Endothelial cell of umbilical vein (primary cell): ENCODE measurements at regions not wholly inside any gene's neighbourhood (a gene's known extent, or its start where the extent isn't known, plus 50 kb on each side); places are given as distances from the start of the nearest gene placed in this dataset.

Experiments used
- BruUV-seq: library from RNA; stranded (reverse); fragments of 400-500 nt; replicated peaks from 2 replicates; lab custom pipeline; 2021; lab: Mats Ljungman, UMichigan
- CTCF ChIA-PET: fragments of 300-600, 350-600 bp; sonication (Branson Sonifier 250); formaldehyde crosslinking; loops from one replicate; lab custom pipeline; 2021; ENCODE audit warnings: antibody characterized with exemption, inconsistent platforms; lab: Charles Lee
- POLR2A ChIA-PET: fragments of 300-600, 350-600 bp; sonication (Branson Sonifier 250); formaldehyde crosslinking; loops from one replicate; lab custom pipeline; 2021; ENCODE audit warnings: antibody characterized with exemption, inconsistent platforms; lab: Charles Lee
- DNase-seq: peaks from one replicate; pipeline ENCODE4 v3.0.0-alpha.2; 2011; ENCODE audit warnings: low read depth, low spot score
- FAIRE-seq: peaks from 2 replicates; lab custom pipeline; 2011; peaks lifted over from hg19 to GRCh38; lab: Jason Lieb, UNC
- H2AFZ ChIP-seq: 2 replicates; pipeline ENCODE4 v1.6.0; 2012; ENCODE audit warnings: low read depth, low read length, control low read depth, inconsistent platforms
- H3K27ac ChIP-seq: 2 replicates; pipeline ENCODE4 v1.5.1; 2011; ENCODE audit warnings: low read depth, mild to moderate bottlenecking, control low read depth, low read length, moderate library complexity; ENCODE audit not compliant: insufficient read depth
- H3K27me3 ChIP-seq, 2 experiments: 2 replicates each; pipeline versions ENCODE4 v1.6.0 to v1.6.1; 2011; ENCODE audit warnings: low read length in 2 of 2, mixed read lengths in 1 of 2; ENCODE audit not compliant: control insufficient read depth in 2 of 2, insufficient read depth in 2 of 2
- H3K36me3 ChIP-seq, 2 experiments: 2 replicates in 1 of 2; 3 replicates in 1 of 2; pipeline ENCODE4 v1.5.1; 2011; ENCODE audit warnings: low read length in 2 of 2, mild to moderate bottlenecking in 1 of 2, moderate library complexity in 1 of 2; ENCODE audit not compliant: control insufficient read depth in 2 of 2, insufficient read depth in 2 of 2; ENCODE audit errors: extremely low read depth in 1 of 2
- H3K4me1 ChIP-seq: 3 replicates; pipeline ENCODE4 v1.5.1; 2011; ENCODE audit warnings: mild to moderate bottlenecking, low read length; ENCODE audit not compliant: control insufficient read depth, insufficient read depth; ENCODE audit errors: extremely low read depth
- H3K4me2 ChIP-seq: 2 replicates; pipeline ENCODE4 v1.6.1; 2011; ENCODE audit warnings: low read length, control low read depth, mixed read lengths; ENCODE audit not compliant: insufficient read depth
- H3K4me3 ChIP-seq, 3 experiments: fragments of 200-600 bp in 1 of 3; sonication (generic), shearing (Covaris generic) in 1 of 3; replicated peaks in 1 of 3; 2 replicates each; pipeline ENCODE4 v1.5.1; 2011 to 2016; ENCODE audit warnings: control low read depth in 3 of 3, low read length in 3 of 3, mild to moderate bottlenecking in 2 of 3, inconsistent platforms in 1 of 3, low read depth in 1 of 3, moderate library complexity in 1 of 3; ENCODE audit not compliant: insufficient read depth in 1 of 3
- H3K79me2 ChIP-seq: 2 replicates; pipeline ENCODE4 v1.6.0; 2012; ENCODE audit warnings: low read length, inconsistent platforms; ENCODE audit not compliant: control insufficient read depth, insufficient read depth
- H3K9ac ChIP-seq: replicated peaks from 2 replicates; pipeline ENCODE3; 2011; ENCODE audit warnings: low read length, control low read depth; ENCODE audit not compliant: insufficient read depth; ENCODE audit errors: extremely low read depth
- H3K9me1 ChIP-seq: replicated peaks from 3 replicates; pipeline ENCODE4 v1.6.0; 2011; ENCODE audit warnings: mild to moderate bottlenecking, low read length; ENCODE audit not compliant: control insufficient read depth, insufficient read depth; ENCODE audit errors: extremely low read depth
- H3K9me3 ChIP-seq: replicated peaks from 2 replicates; pipeline ENCODE4 v1.5.1; 2012; ENCODE audit warnings: low read length, inconsistent platforms; ENCODE audit not compliant: control insufficient read depth, insufficient read depth
- H4K20me1 ChIP-seq: replicated peaks from 2 replicates; pipeline ENCODE3; 2011; ENCODE audit warnings: mild to moderate bottlenecking, low read length; ENCODE audit not compliant: control insufficient read depth, insufficient read depth; ENCODE audit errors: extremely low read depth
- EZH2 ChIP-seq: IDR thresholded peaks from 2 replicates; pipeline ENCODE4 v1.6.1; 2012; ENCODE audit warnings: borderline replicate concordance, low read depth, mild to moderate bottlenecking, moderate library complexity, low read length, inconsistent platforms; ENCODE audit not compliant: severe bottlenecking
- FOS ChIP-seq: IDR thresholded peaks from 2 replicates; pipeline ENCODE4 v1.6.1; 2011; ENCODE audit warnings: mild to moderate bottlenecking, low read length, moderate library complexity, borderline replicate concordance; ENCODE audit not compliant: insufficient read depth
- JUN ChIP-seq: IDR thresholded peaks from 2 replicates; pipeline ENCODE4 v1.6.1; 2011; ENCODE audit warnings: borderline replicate concordance, low read depth; ENCODE audit not compliant: insufficient read length, insufficient read depth
- MYC ChIP-seq: IDR thresholded peaks from one replicate; pipeline ENCODE4 v1.6.1; 2011; ENCODE audit warnings: mild to moderate bottlenecking, low read depth, low read length
- POLR2A ChIP-seq: IDR thresholded peaks from 2 replicates; pipeline ENCODE4 v1.6.1; 2012; ENCODE audit warnings: low read depth, mild to moderate bottlenecking, control low read depth, low read length
- POLR2AphosphoS5 ChIP-seq: IDR thresholded peaks from 2 replicates; pipeline ENCODE4 v1.6.1; 2012; ENCODE audit warnings: low read depth, mild to moderate bottlenecking, control low read depth, low read length, moderate library complexity; ENCODE audit not compliant: insufficient read depth
- dilution Hi-C: fragments of 300-500 bp; cut with MboI; formaldehyde crosslinking; loops from one replicate; pipeline ENCODE4 v1.15.0; 2019; ENCODE audit warnings: low sequenced_read_pairs; ENCODE audit not compliant: extremely low pct_ligation_motif_present
- intact Hi-C: fragments of 100-400 bp; cut with micrococcal nuclease; formaldehyde crosslinking; loops from one replicate; pipeline ENCODE4 v1.10.0; 2022
- TF ChIP-seq, protein P1 (sequence below): IDR thresholded peaks from 2 replicates; pipeline ENCODE4 v1.6.1; 2011; ENCODE audit not compliant: insufficient read depth, insufficient read length

- H3K36me3 ChIP-seq: no peaks in the 10 kb centered on the region
- ChIA-PET POLR2A (no interaction called here), CTCF (no interaction called here)
- H3K27me3 ChIP-seq: no peaks in the 10 kb centered on the region
- H3K4me3 ChIP-seq: no peak overlapping the region
- no TSS peak for BruUV-seq
- no peaks in the 10 kb centered on the region for H3K4me1 ChIP-seq
- DNase-seq (no peak), FAIRE-seq (no peak)
- H3K9ac ChIP-seq: no peak overlapping the region
- H3K79me2 ChIP-seq: no peaks in the 10 kb centered on the region
- H3K27ac ChIP-seq: no peak overlapping the region
- no peaks in the 10 kb centered on the region for H3K9me1 ChIP-seq
- no peaks in the 10 kb centered on the region for H3K9me3 ChIP-seq
- H3K4me2 ChIP-seq: no peak overlapping the region
- dilution Hi-C loops (no loop called here), intact Hi-C loops (no loop called here)
- no peak overlapping the region for H2AFZ ChIP-seq
- TF ChIP-seq POLR2AphosphoS5 (no peak), JUN (no peak), EZH2 (no peak)
- no peaks in the 10 kb centered on the region for H4K20me1 ChIP-seq
Observed at GRCh38 chr4:33881176-33881575, 2363.1 kb downstream of the ARAP2 start.

DNA sequence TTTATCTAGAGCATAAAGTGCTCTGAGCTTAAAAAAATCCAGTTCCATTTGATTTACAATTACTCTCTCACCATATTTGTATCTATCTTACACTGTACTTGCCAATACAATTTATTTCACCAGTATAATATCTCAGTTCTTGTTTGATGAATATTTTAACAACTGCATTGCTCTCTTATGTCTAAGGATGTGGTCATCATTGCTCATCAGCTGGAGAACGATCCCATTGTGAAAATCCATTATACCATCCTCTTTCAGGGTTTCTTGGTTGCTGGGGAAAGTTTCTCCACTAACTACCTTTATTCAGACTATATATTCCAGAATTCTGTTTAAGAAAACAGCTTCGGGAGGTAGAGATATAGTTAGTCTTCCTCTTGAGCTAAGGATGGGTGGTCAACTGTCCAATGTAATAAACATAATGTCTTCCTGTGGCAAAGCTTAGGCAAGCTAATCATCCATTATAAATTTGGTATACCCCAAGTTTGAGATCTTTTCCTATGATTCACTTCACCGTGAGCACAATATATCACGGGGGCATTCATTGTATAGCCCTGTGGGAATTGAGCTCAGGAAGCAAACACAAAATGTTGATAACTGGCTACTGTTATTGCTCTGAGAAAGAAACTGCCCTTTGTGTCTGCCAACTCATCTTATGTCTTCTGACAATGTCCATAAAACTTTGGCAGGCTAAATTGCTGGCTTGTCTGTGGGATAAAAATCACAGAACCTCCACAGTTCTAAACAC is 2361.9 kb downstream of the ARAP2 start:
- CTCF ChIA-PET: no interaction called here
- no peak overlapping the region for H3K4me2 ChIP-seq
- no peak overlapping the region for H2AFZ ChIP-seq

More for the DNA sequence above, 2361.9 kb downstream of the ARAP2 start:
- intact Hi-C loops (no loop called here), dilution Hi-C loops (no loop called here)
- H3K9ac ChIP-seq: no peak overlapping the region
- H3K27me3 ChIP-seq: no peaks in the 10 kb centered on the region
- no peaks in the 10 kb centered on the region for H3K36me3 ChIP-seq
- H3K4me1 ChIP-seq: no peaks in the 10 kb centered on the region
- no peak for DNase-seq
- no peaks in the 10 kb centered on the region for H3K79me2 ChIP-seq
- H3K27ac ChIP-seq: no peak overlapping the region
- H3K4me3 ChIP-seq: no peak overlapping the region
- POLR2A ChIA-PET: no interaction called here
- H4K20me1 ChIP-seq: no peaks in the 10 kb centered on the region
- FAIRE-seq: no peak
- H3K9me1 ChIP-seq: no peaks in the 10 kb centered on the region
- no peaks in the 10 kb centered on the region for H3K9me3 ChIP-seq
- TF ChIP-seq, protein P1, sequence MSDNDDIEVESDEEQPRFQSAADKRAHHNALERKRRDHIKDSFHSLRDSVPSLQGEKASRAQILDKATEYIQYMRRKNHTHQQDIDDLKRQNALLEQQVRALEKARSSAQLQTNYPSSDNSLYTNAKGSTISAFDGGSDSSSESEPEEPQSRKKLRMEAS: no peak
- TF ChIP-seq JUN: no peak
- TF ChIP-seq POLR2AphosphoS5: no peak
- TF ChIP-seq MYC: no peak
- TF ChIP-seq POLR2A: no peak
- no peak for TF ChIP-seq EZH2
- no peak for TF ChIP-seq FOS
- BruUV-seq: no TSS peak
